ENCODE measurements at regions not wholly inside any gene's neighbourhood (a gene's known extent, or its start where the extent isn't known, plus 50 kb on each side); places are given as distances from the start of the nearest gene placed in this dataset.

DNA sequence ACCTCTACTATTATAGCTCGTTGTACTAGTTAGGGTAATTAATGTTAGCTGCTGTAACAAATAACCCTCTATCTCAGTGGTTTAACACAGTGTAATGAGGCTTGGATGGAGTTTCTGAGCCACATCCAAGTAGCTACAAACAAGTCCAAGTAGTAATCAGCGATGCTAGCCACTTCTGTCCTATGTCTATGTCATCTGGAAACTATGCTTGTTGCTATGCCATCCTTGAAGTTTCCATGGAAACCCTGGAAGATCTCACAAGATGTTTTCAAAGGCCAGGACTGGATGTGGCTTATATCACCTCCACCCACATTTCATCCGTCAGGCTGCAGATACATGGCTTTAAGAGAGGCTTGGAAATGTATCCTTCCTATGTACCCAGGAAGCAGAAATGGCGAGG lies 422.1 kb downstream of the AACS start:
- TF ChIP-seq, protein P1, sequence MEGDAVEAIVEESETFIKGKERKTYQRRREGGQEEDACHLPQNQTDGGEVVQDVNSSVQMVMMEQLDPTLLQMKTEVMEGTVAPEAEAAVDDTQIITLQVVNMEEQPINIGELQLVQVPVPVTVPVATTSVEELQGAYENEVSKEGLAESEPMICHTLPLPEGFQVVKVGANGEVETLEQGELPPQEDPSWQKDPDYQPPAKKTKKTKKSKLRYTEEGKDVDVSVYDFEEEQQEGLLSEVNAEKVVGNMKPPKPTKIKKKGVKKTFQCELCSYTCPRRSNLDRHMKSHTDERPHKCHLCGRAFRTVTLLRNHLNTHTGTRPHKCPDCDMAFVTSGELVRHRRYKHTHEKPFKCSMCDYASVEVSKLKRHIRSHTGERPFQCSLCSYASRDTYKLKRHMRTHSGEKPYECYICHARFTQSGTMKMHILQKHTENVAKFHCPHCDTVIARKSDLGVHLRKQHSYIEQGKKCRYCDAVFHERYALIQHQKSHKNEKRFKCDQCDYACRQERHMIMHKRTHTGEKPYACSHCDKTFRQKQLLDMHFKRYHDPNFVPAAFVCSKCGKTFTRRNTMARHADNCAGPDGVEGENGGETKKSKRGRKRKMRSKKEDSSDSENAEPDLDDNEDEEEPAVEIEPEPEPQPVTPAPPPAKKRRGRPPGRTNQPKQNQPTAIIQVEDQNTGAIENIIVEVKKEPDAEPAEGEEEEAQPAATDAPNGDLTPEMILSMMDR (IDR thresholded peaks at IDR 0.05): no peak
- no peak for TF ChIP-seq EZH2 (IDR thresholded peaks at IDR 0.05; ENCODE audit: borderline replicate concordance, insufficient read depth, low read depth, low read length, poor library complexity, severe bottlenecking)

Measured in B cell (primary cell).